ENCODE measurements at regions not wholly inside any gene's neighbourhood (a gene's known extent, or its start where the extent isn't known, plus 50 kb on each side); places are given as distances from the start of the nearest gene placed in this dataset.

- no peaks in the 10 kb centered on the region for H3K9me3 Mint-ChIP-seq
- DNase-seq (ENCODE audit: low spot score in 2 of 2) (no peak), ATAC-seq (replicated peaks; ENCODE audit: extremely low read depth, poor library complexity, severe bottlenecking) (no peak)
- no peaks in the 10 kb centered on the region for H3K36me3 Mint-ChIP-seq (ENCODE audit: insufficient read depth)
- H3K4me1 Mint-ChIP-seq, result no peaks in the 10 kb centered on the region
- no peak overlapping the region for H3K4me3 Mint-ChIP-seq
- peaks cover 26% of the 10 kb centered on the region for H3K27me3 Mint-ChIP-seq
- H3K27ac Mint-ChIP-seq (ENCODE audit: low read depth), result no peak overlapping the region
Measured at GRCh38 chr18:10009321-10010144, 95.7 kb downstream of the VAPA start.

- DNase-seq (ENCODE audit: low spot score in 2 of 2) (no peak), ATAC-seq (replicated peaks; ENCODE audit: extremely low read depth, poor library complexity, severe bottlenecking) (no peak)
- H3K4me1 Mint-ChIP-seq, result no peaks in the 10 kb centered on the region
- no peak overlapping the region for H3K27ac Mint-ChIP-seq (ENCODE audit: low read depth)
- no peaks in the 10 kb centered on the region for H3K9me3 Mint-ChIP-seq
- no peaks in the 10 kb centered on the region for H3K36me3 Mint-ChIP-seq (ENCODE audit: insufficient read depth)
- H3K27me3 Mint-ChIP-seq, result peaks cover 36% of the 10 kb centered on the region
- no peak overlapping the region for H3K4me3 Mint-ChIP-seq
Measured at GRCh38 chr18:10010611-10011015, 96.8 kb downstream of the VAPA start.

- H3K9me3 Mint-ChIP-seq, result no peaks in the 10 kb centered on the region
- H3K36me3 Mint-ChIP-seq (ENCODE audit: insufficient read depth), result no peaks in the 10 kb centered on the region
- H3K4me1 Mint-ChIP-seq, result no peaks in the 10 kb centered on the region
- H3K4me3 Mint-ChIP-seq, result no peak overlapping the region
- no peak overlapping the region for H3K27ac Mint-ChIP-seq (ENCODE audit: low read depth)
- no peak for ATAC-seq (replicated peaks; ENCODE audit: extremely low read depth, poor library complexity, severe bottlenecking)
- peaks cover 40% of the 10 kb centered on the region for H3K27me3 Mint-ChIP-seq
- no peak for DNase-seq (ENCODE audit: low spot score in 2 of 2)
Measured at GRCh38 chr18:10011061-10011460, 97.2 kb downstream of the VAPA start.

- Mint-ChIP-seq H3K36me3 (ENCODE audit: insufficient read depth) (no peaks in the 10 kb centered on the region), H3K27me3 (peaks cover 44% of the 10 kb centered on the region), H3K4me1 (no peaks in the 10 kb centered on the region), H3K9me3 (no peaks in the 10 kb centered on the region), H3K4me3 (no peak overlapping the region), H3K27ac (ENCODE audit: low read depth) (no peak overlapping the region)
- ATAC-seq (replicated peaks; ENCODE audit: extremely low read depth, poor library complexity, severe bottlenecking) (no peak), DNase-seq (ENCODE audit: low spot score in 2 of 2) (no peak)
Measured at GRCh38 chr18:10011751-10012150, 97.9 kb downstream of the VAPA start.

GRCh38 chr18:10012526-10012925 lies 98.7 kb downstream of the VAPA start:
- no peaks in the 10 kb centered on the region for H3K9me3 Mint-ChIP-seq
- no peak overlapping the region for H3K4me3 Mint-ChIP-seq
- peaks cover 52% of the 10 kb centered on the region for H3K27me3 Mint-ChIP-seq
- no peaks in the 10 kb centered on the region for H3K4me1 Mint-ChIP-seq
- no peaks in the 10 kb centered on the region for H3K36me3 Mint-ChIP-seq (ENCODE audit: insufficient read depth)
- no peak overlapping the region for H3K27ac Mint-ChIP-seq (ENCODE audit: low read depth)
- ATAC-seq (replicated peaks; ENCODE audit: extremely low read depth, poor library complexity, severe bottlenecking) (no peak), DNase-seq (ENCODE audit: low spot score in 2 of 2) (no peak)

GRCh38 chr18:10013621-10014543 lies 100.1 kb downstream of the VAPA start:
- no peaks in the 10 kb centered on the region for H3K36me3 Mint-ChIP-seq (ENCODE audit: insufficient read depth)
- ATAC-seq (replicated peaks; ENCODE audit: extremely low read depth, poor library complexity, severe bottlenecking) (no peak), DNase-seq (ENCODE audit: low spot score in 2 of 2) (no peak)
- no peaks in the 10 kb centered on the region for H3K9me3 Mint-ChIP-seq
- peaks cover 57% of the 10 kb centered on the region for H3K27me3 Mint-ChIP-seq
- no peak overlapping the region for H3K4me3 Mint-ChIP-seq
- no peaks in the 10 kb centered on the region for H3K4me1 Mint-ChIP-seq
- H3K27ac Mint-ChIP-seq (ENCODE audit: low read depth), result no peak overlapping the region

- H3K36me3 Mint-ChIP-seq (ENCODE audit: insufficient read depth), result no peaks in the 10 kb centered on the region
- H3K9me3 Mint-ChIP-seq, result no peaks in the 10 kb centered on the region
- H3K4me1 Mint-ChIP-seq, result no peaks in the 10 kb centered on the region
- H3K4me3 Mint-ChIP-seq, result no peak overlapping the region
- H3K27ac Mint-ChIP-seq (ENCODE audit: low read depth), result no peak overlapping the region
- DNase-seq (ENCODE audit: low spot score in 2 of 2), result no peak
- peaks cover 47% of the 10 kb centered on the region for H3K27me3 Mint-ChIP-seq
- no peak for ATAC-seq (replicated peaks; ENCODE audit: extremely low read depth, poor library complexity, severe bottlenecking)
Measured at GRCh38 chr18:10015288-10015701, 101.5 kb downstream of the VAPA start.

GRCh38 chr18:10015941-10016819 lies 102.4 kb downstream of the VAPA start:
- Mint-ChIP-seq H3K4me3 (no peak overlapping the region), H3K36me3 (ENCODE audit: insufficient read depth) (no peaks in the 10 kb centered on the region), H3K9me3 (no peaks in the 10 kb centered on the region), H3K27me3 (peaks cover 46% of the 10 kb centered on the region), H3K27ac (ENCODE audit: low read depth) (no peak overlapping the region), H3K4me1 (no peaks in the 10 kb centered on the region)
- DNase-seq (ENCODE audit: low spot score in 2 of 2) (no peak), ATAC-seq (replicated peaks; ENCODE audit: extremely low read depth, poor library complexity, severe bottlenecking) (no peak)

- Mint-ChIP-seq H3K4me3 (no peak overlapping the region), H3K27me3 (peaks cover 46% of the 10 kb centered on the region), H3K9me3 (no peaks in the 10 kb centered on the region), H3K36me3 (ENCODE audit: insufficient read depth) (no peaks in the 10 kb centered on the region), H3K4me1 (no peaks in the 10 kb centered on the region), H3K27ac (ENCODE audit: low read depth) (no peak overlapping the region)
- DNase-seq (ENCODE audit: low spot score in 2 of 2) (no peak), ATAC-seq (replicated peaks; ENCODE audit: extremely low read depth, poor library complexity, severe bottlenecking) (no peak)
Measured at GRCh38 chr18:10017043-10017442, 103.2 kb downstream of the VAPA start.

- no peak overlapping the region for H3K4me3 Mint-ChIP-seq
- H3K9me3 Mint-ChIP-seq, result no peaks in the 10 kb centered on the region
- peaks cover 46% of the 10 kb centered on the region for H3K27me3 Mint-ChIP-seq
- no peaks in the 10 kb centered on the region for H3K4me1 Mint-ChIP-seq
- no peak for DNase-seq (ENCODE audit: low spot score in 2 of 2)
- no peak for ATAC-seq (replicated peaks; ENCODE audit: extremely low read depth, poor library complexity, severe bottlenecking)
- H3K27ac Mint-ChIP-seq (ENCODE audit: low read depth), result no peak overlapping the region
- H3K36me3 Mint-ChIP-seq (ENCODE audit: insufficient read depth), result no peaks in the 10 kb centered on the region
Measured at GRCh38 chr18:10018289-10018688, 104.5 kb downstream of the VAPA start.

GRCh38 chr18:10020171-10020570 lies 106.4 kb downstream of the VAPA start:
- Mint-ChIP-seq H3K36me3 (ENCODE audit: insufficient read depth) (no peaks in the 10 kb centered on the region), H3K4me1 (no peaks in the 10 kb centered on the region), H3K9me3 (no peaks in the 10 kb centered on the region), H3K4me3 (no peak overlapping the region), H3K27me3 (peaks cover 36% of the 10 kb centered on the region), H3K27ac (ENCODE audit: low read depth) (no peak overlapping the region)
- ATAC-seq (replicated peaks; ENCODE audit: extremely low read depth, poor library complexity, severe bottlenecking), result no peak
- DNase-seq (ENCODE audit: low spot score in 2 of 2), result no peak

GRCh38 chr18:10022365-10022764 lies 108.5 kb downstream of the VAPA start:
- no peak overlapping the region for H3K27ac Mint-ChIP-seq (ENCODE audit: low read depth)
- no peak overlapping the region for H3K4me3 Mint-ChIP-seq
- DNase-seq (ENCODE audit: low spot score in 2 of 2) (no peak), ATAC-seq (replicated peaks; ENCODE audit: extremely low read depth, poor library complexity, severe bottlenecking) (no peak)
- peaks cover 17% of the 10 kb centered on the region for H3K27me3 Mint-ChIP-seq
- H3K36me3 Mint-ChIP-seq (ENCODE audit: insufficient read depth), result no peaks in the 10 kb centered on the region
- no peaks in the 10 kb centered on the region for H3K4me1 Mint-ChIP-seq
- no peaks in the 10 kb centered on the region for H3K9me3 Mint-ChIP-seq

Data from central memory CD8-positive, alpha-beta T cell (primary cell).